ENCODE measurements at regions not wholly inside any gene's neighbourhood (a gene's known extent, or its start where the extent isn't known, plus 50 kb on each side); places are given as distances from the start of the nearest gene placed in this dataset.

DNA sequence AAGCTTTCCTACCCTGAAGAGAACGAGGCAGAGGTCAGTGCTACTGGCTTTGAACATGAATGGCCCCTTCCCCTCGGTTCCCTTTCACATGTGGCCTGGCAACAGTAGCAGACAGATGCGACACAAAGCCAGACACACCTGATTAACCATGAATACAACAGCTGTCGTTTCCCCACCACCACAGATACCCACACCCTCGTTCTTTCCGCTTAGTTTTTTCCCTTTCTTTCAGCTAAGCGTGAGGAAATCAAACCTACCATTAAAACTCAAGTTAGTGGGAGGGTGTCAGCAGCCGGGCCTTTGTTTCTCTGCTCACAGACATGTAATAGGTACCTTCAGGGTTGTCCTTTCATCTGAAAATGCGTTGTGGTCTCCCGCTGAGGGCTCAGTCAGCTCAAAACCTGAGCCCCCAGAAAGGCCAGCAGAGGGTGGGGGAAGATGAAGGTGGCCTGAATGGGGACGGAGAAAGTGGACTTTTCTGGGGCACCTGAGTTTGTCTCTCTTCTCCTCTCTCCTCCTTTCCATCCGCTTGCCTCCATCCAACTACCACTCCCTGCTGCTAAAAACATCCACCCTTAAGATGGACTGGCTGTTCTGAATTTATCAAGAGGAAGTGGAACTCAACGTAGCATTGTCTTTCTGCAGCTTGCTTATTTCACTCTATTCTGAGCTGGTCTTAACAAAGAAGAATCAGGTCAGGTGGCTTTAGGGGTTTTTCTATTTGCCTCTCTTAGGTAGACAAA lies 516.6 kb upstream of the JARID2 start (continued):
- TF ChIP-seq TAF1 (IDR thresholded peaks at IDR 0.05; ENCODE audit: borderline replicate concordance, low read depth, low read length) = peak; percentile 59; the same call in 1 of the 2 replicates
- no peak for TF ChIP-seq SREBF1 (IDR thresholded peaks at IDR 0.05; ENCODE audit: low read length)
- peak in 1 of 2 experiments; percentile 6; a peak in 1 of 3 replicates for TF ChIP-seq EGR1 (IDR thresholded peaks at IDR 0.05; ENCODE audit: borderline replicate concordance in 1 of 2, low read depth in 2 of 2, low read length in 2 of 2)
- TF ChIP-seq GATAD2B (conservative IDR thresholded peaks at IDR 0.05; ENCODE audit: low read depth) = peak; percentile 17; the same call in 1 of the 2 replicates
- peak; percentile 50 for TF ChIP-seq SMAD1 (IDR thresholded peaks at IDR 0.05; ENCODE audit: low read depth, partially characterized antibody)
- 0 out of 2 replicates have a peak, but pooled peaks have one; percentile 53 for TF ChIP-seq MXI1 (IDR thresholded peaks at IDR 0.05; ENCODE audit: low read depth, low read length)
- no peak for TF ChIP-seq LARP7 (IDR thresholded peaks at IDR 0.05)
- no peak for TF ChIP-seq SUZ12 (IDR thresholded peaks at IDR 0.05; ENCODE audit: unreplicated experiment)
- peak in 1 of 2 experiments; percentile 74; a peak in 2 of 4 replicates for TF ChIP-seq ETV6 (conservative IDR thresholded peaks at IDR 0.05 in 1 of 2, IDR thresholded peaks at IDR 0.05 in 1 of 2; ENCODE audit: borderline replicate concordance in 1 of 2, low read depth in 1 of 2)
- TF ChIP-seq, protein P1, sequence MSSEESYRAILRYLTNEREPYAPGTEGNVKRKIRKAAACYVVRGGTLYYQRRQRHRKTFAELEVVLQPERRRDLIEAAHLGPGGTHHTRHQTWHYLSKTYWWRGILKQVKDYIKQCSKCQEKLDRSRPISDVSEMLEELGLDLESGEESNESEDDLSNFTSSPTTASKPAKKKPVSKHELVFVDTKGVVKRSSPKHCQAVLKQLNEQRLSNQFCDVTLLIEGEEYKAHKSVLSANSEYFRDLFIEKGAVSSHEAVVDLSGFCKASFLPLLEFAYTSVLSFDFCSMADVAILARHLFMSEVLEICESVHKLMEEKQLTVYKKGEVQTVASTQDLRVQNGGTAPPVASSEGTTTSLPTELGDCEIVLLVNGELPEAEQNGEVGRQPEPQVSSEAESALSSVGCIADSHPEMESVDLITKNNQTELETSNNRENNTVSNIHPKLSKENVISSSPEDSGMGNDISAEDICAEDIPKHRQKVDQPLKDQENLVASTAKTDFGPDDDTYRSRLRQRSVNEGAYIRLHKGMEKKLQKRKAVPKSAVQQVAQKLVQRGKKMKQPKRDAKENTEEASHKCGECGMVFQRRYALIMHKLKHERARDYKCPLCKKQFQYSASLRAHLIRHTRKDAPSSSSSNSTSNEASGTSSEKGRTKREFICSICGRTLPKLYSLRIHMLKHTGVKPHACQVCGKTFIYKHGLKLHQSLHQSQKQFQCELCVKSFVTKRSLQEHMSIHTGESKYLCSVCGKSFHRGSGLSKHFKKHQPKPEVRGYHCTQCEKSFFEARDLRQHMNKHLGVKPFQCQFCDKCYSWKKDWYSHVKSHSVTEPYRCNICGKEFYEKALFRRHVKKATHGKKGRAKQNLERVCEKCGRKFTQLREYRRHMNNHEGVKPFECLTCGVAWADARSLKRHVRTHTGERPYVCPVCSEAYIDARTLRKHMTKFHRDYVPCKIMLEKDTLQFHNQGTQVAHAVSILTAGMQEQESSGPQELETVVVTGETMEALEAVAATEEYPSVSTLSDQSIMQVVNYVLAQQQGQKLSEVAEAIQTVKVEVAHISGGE (CRISPR knock-in tag; IDR thresholded peaks at IDR 0.05) = no peak
- TF ChIP-seq ZNF207 (IDR thresholded peaks at IDR 0.05; ENCODE audit: borderline replicate concordance) = no peak
- TF ChIP-seq NFIC (IDR thresholded peaks at IDR 0.05; ENCODE audit: low read depth, low read length) = peak; percentile 78
- TF ChIP-seq EZH2 (IDR thresholded peaks at IDR 0.05; ENCODE audit: borderline replicate concordance, control insufficient read depth, low read depth, low read length) = no peak
- TF ChIP-seq IKZF2 (IDR thresholded peaks at IDR 0.05) = peak; percentile 52 to 59; a peak in 2 of 4 replicates
- TF ChIP-seq CREB1 (IDR thresholded peaks at IDR 0.05; ENCODE audit: low read depth) = 0 out of 2 replicates have a peak, but pooled peaks have one; percentile 28
- TF ChIP-seq ATF7 (IDR thresholded peaks at IDR 0.05; ENCODE audit: low read depth) = peak; percentile 35; the same call in 1 of the 2 replicates
- peak; percentile 38; the same call in 1 of the 2 replicates for TF ChIP-seq PAX5 (IDR thresholded peaks at IDR 0.05; ENCODE audit: borderline replicate concordance, low read depth, low read length)
- TF ChIP-seq SPI1 (IDR thresholded peaks at IDR 0.05; ENCODE audit: borderline replicate concordance, insufficient read depth, low read depth, low read length) = peak; percentile 95
- TF ChIP-seq EP300 (IDR thresholded peaks at IDR 0.05; ENCODE audit: borderline replicate concordance in 1 of 2, control insufficient read depth in 1 of 2, low read depth in 2 of 2, low read length in 2 of 2) = peak; percentile 37 to 75; a peak in 2 of 4 replicates
- TF ChIP-seq MEF2A (IDR thresholded peaks at IDR 0.05; ENCODE audit: insufficient read depth, low read depth, low read length) = 0 out of 2 replicates have a peak, but pooled peaks have one; percentile 41
- no peak for TF ChIP-seq SUPT20H (IDR thresholded peaks at IDR 0.05; ENCODE audit: borderline replicate concordance, control insufficient read depth, low read depth, low read length)
- TF ChIP-seq, protein P2, sequence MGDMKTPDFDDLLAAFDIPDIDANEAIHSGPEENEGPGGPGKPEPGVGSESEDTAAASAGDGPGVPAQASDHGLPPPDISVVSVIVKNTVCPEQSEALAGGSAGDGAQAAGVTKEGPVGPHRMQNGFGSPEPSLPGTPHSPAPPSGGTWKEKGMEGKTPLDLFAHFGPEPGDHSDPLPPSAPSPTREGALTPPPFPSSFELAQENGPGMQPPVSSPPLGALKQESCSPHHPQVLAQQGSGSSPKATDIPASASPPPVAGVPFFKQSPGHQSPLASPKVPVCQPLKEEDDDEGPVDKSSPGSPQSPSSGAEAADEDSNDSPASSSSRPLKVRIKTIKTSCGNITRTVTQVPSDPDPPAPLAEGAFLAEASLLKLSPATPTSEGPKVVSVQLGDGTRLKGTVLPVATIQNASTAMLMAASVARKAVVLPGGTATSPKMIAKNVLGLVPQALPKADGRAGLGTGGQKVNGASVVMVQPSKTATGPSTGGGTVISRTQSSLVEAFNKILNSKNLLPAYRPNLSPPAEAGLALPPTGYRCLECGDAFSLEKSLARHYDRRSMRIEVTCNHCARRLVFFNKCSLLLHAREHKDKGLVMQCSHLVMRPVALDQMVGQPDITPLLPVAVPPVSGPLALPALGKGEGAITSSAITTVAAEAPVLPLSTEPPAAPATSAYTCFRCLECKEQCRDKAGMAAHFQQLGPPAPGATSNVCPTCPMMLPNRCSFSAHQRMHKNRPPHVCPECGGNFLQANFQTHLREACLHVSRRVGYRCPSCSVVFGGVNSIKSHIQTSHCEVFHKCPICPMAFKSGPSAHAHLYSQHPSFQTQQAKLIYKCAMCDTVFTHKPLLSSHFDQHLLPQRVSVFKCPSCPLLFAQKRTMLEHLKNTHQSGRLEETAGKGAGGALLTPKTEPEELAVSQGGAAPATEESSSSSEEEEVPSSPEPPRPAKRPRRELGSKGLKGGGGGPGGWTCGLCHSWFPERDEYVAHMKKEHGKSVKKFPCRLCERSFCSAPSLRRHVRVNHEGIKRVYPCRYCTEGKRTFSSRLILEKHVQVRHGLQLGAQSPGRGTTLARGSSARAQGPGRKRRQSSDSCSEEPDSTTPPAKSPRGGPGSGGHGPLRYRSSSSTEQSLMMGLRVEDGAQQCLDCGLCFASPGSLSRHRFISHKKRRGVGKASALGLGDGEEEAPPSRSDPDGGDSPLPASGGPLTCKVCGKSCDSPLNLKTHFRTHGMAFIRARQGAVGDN (IDR thresholded peaks at IDR 0.05) = peak; percentile 76

Measured in GM12878 (cell line).